H1 (cell line): ENCODE measurements at regions not wholly inside any gene's neighbourhood (a gene's known extent, or its start where the extent isn't known, plus 50 kb on each side); places are given as distances from the start of the nearest gene placed in this dataset.

Experiments used
- CHD2 ChIP-seq: IDR thresholded peaks from 2 replicates; pipeline ENCODE4 v1.6.1; 2012; ENCODE audit warnings: low read length, improper control_type of control experiment
- HDAC6 ChIP-seq: IDR thresholded peaks from one replicate; pipeline ENCODE4 v1.7.1; 2012; ENCODE audit warnings: low read depth, mild to moderate bottlenecking, inconsistent platforms, low read length, moderate library complexity
- JUND ChIP-seq: IDR thresholded peaks from 2 replicates; pipeline ENCODE4 v1.6.1; 2011; ENCODE audit warnings: mild to moderate bottlenecking, improper control_type of control experiment, low read length
- KDM1A ChIP-seq: fragments of 200-600, 300-600 bp; sonication (generic); IDR thresholded peaks from 2 replicates; pipeline ENCODE4 v1.7.1; 2016; ENCODE audit warnings: mild to moderate bottlenecking, low read length, borderline replicate concordance
- POLR2A ChIP-seq, 2 experiments: IDR thresholded peaks; 1 replicate in 1 of 2; 2 replicates in 1 of 2; pipeline ENCODE4 v1.6.1; 2011; ENCODE audit warnings: low read depth in 2 of 2, low read length in 2 of 2, mild to moderate bottlenecking in 2 of 2; ENCODE audit errors: control extremely low read depth in 1 of 2
- POU5F1 ChIP-seq: IDR thresholded peaks from 2 replicates; pipeline ENCODE4 v1.6.1; 2011; ENCODE audit warnings: low read depth, mild to moderate bottlenecking, low read length, moderate library complexity
- SP4 ChIP-seq: IDR thresholded peaks from 2 replicates; pipeline ENCODE4 v1.6.1; 2012; ENCODE audit warnings: low read length, inconsistent platforms
- SUZ12 ChIP-seq: fragments of 200-600 bp; sonication (generic); IDR thresholded peaks from 2 replicates; pipeline ENCODE4 v1.6.1; 2012; ENCODE audit warnings: mild to moderate bottlenecking, inconsistent platforms, low read length, moderate library complexity, mixed read lengths
- TBP ChIP-seq: IDR thresholded peaks from 2 replicates; pipeline ENCODE4 v1.6.1; 2011; ENCODE audit warnings: low read depth, low read length, improper control_type of control experiment
- TCF12 ChIP-seq: IDR thresholded peaks from 2 replicates; pipeline ENCODE4 v1.6.1; 2011; ENCODE audit warnings: low read depth, mild to moderate bottlenecking, low read length
- TF ChIP-seq, protein P1 (sequence below): fragments of 300-600 bp; sonication (generic); IDR thresholded peaks from 2 replicates; pipeline ENCODE4 v1.7.1; 2012; ENCODE audit warnings: low read length, moderate library complexity, mild to moderate bottlenecking, inconsistent platforms; ENCODE audit not compliant: insufficient replicate concordance
- TF ChIP-seq, protein P2 (sequence below): IDR thresholded peaks from 2 replicates; pipeline ENCODE4 v1.6.1; 2011; ENCODE audit warnings: low read length, improper control_type of control experiment

DNA sequence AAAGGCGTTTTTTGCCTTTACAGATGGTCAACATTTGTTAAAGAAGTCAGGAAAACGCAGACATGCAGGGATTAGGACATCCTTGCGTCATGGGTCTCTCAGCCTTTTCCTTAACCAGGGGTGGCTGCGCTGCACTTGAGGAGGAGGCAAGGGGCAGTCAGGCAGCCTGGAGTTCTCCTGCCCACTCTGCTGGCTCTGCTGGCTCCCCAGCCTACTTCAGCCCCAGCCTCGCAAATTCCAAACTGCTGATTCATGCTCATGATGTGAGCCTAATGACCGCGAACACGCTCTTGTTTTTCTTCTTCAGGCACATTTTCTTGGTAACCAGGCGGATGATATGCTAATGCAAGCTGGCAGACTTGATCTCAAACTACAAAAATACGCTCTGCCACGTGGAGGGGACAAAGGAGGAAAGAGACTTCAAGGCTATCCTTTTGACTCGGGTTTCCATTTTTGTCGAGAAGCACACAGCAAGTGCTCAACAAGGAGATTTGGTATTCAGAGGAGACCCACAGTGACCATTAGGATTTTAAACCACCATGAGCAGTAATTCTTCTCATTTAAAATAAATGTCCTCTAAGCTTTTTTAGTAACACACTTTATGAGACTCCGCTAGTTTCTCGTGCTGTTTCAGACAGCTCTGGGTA lies 290.3 kb upstream of the STXBP5 start (continued):
- TF ChIP-seq, protein P1, sequence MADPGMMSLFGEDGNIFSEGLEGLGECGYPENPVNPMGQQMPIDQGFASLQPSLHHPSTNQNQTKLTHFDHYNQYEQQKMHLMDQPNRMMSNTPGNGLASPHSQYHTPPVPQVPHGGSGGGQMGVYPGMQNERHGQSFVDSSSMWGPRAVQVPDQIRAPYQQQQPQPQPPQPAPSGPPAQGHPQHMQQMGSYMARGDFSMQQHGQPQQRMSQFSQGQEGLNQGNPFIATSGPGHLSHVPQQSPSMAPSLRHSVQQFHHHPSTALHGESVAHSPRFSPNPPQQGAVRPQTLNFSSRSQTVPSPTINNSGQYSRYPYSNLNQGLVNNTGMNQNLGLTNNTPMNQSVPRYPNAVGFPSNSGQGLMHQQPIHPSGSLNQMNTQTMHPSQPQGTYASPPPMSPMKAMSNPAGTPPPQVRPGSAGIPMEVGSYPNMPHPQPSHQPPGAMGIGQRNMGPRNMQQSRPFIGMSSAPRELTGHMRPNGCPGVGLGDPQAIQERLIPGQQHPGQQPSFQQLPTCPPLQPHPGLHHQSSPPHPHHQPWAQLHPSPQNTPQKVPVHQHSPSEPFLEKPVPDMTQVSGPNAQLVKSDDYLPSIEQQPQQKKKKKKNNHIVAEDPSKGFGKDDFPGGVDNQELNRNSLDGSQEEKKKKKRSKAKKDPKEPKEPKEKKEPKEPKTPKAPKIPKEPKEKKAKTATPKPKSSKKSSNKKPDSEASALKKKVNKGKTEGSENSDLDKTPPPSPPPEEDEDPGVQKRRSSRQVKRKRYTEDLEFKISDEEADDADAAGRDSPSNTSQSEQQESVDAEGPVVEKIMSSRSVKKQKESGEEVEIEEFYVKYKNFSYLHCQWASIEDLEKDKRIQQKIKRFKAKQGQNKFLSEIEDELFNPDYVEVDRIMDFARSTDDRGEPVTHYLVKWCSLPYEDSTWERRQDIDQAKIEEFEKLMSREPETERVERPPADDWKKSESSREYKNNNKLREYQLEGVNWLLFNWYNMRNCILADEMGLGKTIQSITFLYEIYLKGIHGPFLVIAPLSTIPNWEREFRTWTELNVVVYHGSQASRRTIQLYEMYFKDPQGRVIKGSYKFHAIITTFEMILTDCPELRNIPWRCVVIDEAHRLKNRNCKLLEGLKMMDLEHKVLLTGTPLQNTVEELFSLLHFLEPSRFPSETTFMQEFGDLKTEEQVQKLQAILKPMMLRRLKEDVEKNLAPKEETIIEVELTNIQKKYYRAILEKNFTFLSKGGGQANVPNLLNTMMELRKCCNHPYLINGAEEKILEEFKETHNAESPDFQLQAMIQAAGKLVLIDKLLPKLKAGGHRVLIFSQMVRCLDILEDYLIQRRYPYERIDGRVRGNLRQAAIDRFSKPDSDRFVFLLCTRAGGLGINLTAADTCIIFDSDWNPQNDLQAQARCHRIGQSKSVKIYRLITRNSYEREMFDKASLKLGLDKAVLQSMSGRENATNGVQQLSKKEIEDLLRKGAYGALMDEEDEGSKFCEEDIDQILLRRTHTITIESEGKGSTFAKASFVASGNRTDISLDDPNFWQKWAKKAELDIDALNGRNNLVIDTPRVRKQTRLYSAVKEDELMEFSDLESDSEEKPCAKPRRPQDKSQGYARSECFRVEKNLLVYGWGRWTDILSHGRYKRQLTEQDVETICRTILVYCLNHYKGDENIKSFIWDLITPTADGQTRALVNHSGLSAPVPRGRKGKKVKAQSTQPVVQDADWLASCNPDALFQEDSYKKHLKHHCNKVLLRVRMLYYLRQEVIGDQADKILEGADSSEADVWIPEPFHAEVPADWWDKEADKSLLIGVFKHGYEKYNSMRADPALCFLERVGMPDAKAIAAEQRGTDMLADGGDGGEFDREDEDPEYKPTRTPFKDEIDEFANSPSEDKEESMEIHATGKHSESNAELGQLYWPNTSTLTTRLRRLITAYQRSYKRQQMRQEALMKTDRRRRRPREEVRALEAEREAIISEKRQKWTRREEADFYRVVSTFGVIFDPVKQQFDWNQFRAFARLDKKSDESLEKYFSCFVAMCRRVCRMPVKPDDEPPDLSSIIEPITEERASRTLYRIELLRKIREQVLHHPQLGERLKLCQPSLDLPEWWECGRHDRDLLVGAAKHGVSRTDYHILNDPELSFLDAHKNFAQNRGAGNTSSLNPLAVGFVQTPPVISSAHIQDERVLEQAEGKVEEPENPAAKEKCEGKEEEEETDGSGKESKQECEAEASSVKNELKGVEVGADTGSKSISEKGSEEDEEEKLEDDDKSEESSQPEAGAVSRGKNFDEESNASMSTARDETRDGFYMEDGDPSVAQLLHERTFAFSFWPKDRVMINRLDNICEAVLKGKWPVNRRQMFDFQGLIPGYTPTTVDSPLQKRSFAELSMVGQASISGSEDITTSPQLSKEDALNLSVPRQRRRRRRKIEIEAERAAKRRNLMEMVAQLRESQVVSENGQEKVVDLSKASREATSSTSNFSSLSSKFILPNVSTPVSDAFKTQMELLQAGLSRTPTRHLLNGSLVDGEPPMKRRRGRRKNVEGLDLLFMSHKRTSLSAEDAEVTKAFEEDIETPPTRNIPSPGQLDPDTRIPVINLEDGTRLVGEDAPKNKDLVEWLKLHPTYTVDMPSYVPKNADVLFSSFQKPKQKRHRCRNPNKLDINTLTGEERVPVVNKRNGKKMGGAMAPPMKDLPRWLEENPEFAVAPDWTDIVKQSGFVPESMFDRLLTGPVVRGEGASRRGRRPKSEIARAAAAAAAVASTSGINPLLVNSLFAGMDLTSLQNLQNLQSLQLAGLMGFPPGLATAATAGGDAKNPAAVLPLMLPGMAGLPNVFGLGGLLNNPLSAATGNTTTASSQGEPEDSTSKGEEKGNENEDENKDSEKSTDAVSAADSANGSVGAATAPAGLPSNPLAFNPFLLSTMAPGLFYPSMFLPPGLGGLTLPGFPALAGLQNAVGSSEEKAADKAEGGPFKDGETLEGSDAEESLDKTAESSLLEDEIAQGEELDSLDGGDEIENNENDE, result no peak
- peak; percentile 94 for TF ChIP-seq JUND
- TF ChIP-seq HDAC6, result no peak
- TF ChIP-seq, protein P2, sequence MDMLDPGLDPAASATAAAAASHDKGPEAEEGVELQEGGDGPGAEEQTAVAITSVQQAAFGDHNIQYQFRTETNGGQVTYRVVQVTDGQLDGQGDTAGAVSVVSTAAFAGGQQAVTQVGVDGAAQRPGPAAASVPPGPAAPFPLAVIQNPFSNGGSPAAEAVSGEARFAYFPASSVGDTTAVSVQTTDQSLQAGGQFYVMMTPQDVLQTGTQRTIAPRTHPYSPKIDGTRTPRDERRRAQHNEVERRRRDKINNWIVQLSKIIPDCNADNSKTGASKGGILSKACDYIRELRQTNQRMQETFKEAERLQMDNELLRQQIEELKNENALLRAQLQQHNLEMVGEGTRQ, result no peak
- no peak for TF ChIP-seq TCF12
- no peak for TF ChIP-seq SP4
- no peak for TF ChIP-seq CHD2
- no peak for TF ChIP-seq SUZ12
- TF ChIP-seq POU5F1, result no peak
- no peak; a peak in 1 of 3 replicates for TF ChIP-seq POLR2A (IDR thresholded peaks at IDR 0.05; ENCODE audit: control extremely low read depth in 1 of 2, low read depth in 2 of 2, low read length in 2 of 2)
- TF ChIP-seq KDM1A, result no peak
- no peak for TF ChIP-seq TBP
